IMR-90 (cell line): ENCODE measurements at regions not wholly inside any gene's neighbourhood (a gene's known extent, or its start where the extent isn't known, plus 50 kb on each side); places are given as distances from the start of the nearest gene placed in this dataset.

ENCODE experiments used
- ATAC-seq: fragments of 200-7000 bp; cut with Tn5 transposase; 2 replicates; pipeline ENCODE4 v1.9.1; 2020; ENCODE audit warnings: low read depth, mild to moderate bottlenecking, moderate library complexity
- BruUV-seq: library from RNA; stranded (reverse); fragments of 400-500 nt; replicated peaks from 2 replicates; lab custom pipeline; 2021; lab: Mats Ljungman, UMichigan
- CTCF ChIA-PET: fragments of 300-600 bp; formaldehyde crosslinking; extraction: SDS; loops from one replicate; lab custom pipeline; 2021; ENCODE audit warnings: antibody characterized with exemption; lab: Yijun Ruan, JAX
- POLR2A ChIA-PET: fragments of 300-600 bp; sonication (Branson Sonifier 250); formaldehyde crosslinking; loops from one replicate; lab custom pipeline; 2022; ENCODE audit warnings: antibody characterized with exemption; ENCODE audit not compliant: unreplicated experiment; lab: Charles Lee
- DNase-seq: peaks from one replicate; pipeline ENCODE4 v3.0.0; 2013
- H2AFZ ChIP-seq: replicated peaks from 2 replicates; pipeline ENCODE3; 2013; ENCODE audit warnings: low read length, mild to moderate bottlenecking; ENCODE audit not compliant: poor library complexity
- H2AK5ac ChIP-seq: 2 replicates; pipeline ENCODE4 v1.6.1; 2013; ENCODE audit warnings: low read depth, low read length, inconsistent platforms
- H2AK9ac ChIP-seq: replicated peaks from 2 replicates; pipeline ENCODE3; 2013; ENCODE audit warnings: mild to moderate bottlenecking, low read depth, low read length, moderate library complexity; ENCODE audit not compliant: poor library complexity
- H2BK120ac ChIP-seq: 2 replicates; pipeline ENCODE4 v1.6.1; 2013; ENCODE audit warnings: low read depth, low read length, inconsistent platforms
- H2BK15ac ChIP-seq: 3 replicates; pipeline ENCODE4 v1.6.1; 2013; ENCODE audit warnings: low read depth, low read length, inconsistent platforms
- H2BK20ac ChIP-seq: 2 replicates; pipeline ENCODE4 v1.6.1; 2013; ENCODE audit warnings: low read depth, mild to moderate bottlenecking, inconsistent platforms, low read length, moderate library complexity
- H2BK5ac ChIP-seq: 2 replicates; pipeline ENCODE4 v1.6.1; 2013; ENCODE audit warnings: mild to moderate bottlenecking, low read depth, low read length, inconsistent platforms; ENCODE audit not compliant: poor library complexity, severe bottlenecking
- H3K14ac ChIP-seq: replicated peaks from 2 replicates; pipeline ENCODE4 v1.6.1; 2013; ENCODE audit warnings: low read depth, low read length, inconsistent platforms
- H3K18ac ChIP-seq: 2 replicates; pipeline ENCODE4 v1.6.1; 2013; ENCODE audit warnings: low read depth, low read length, control low read depth
- H3K23ac ChIP-seq: 2 replicates; pipeline ENCODE4 v1.6.1; 2013; ENCODE audit warnings: low read depth, low read length, inconsistent platforms
- H3K27ac ChIP-seq: 2 replicates; pipeline ENCODE4 v1.5.1; 2013; ENCODE audit warnings: mild to moderate bottlenecking, control low read depth, low read length; ENCODE audit not compliant: insufficient read depth
- H3K27me3 ChIP-seq: 2 replicates; pipeline ENCODE4 v1.6.1; 2013; ENCODE audit warnings: low read length; ENCODE audit not compliant: control insufficient read depth, insufficient read depth
- H3K36me3 ChIP-seq: 2 replicates; pipeline ENCODE4 v1.6.1; 2013; ENCODE audit warnings: low read length, mixed read lengths; ENCODE audit not compliant: control insufficient read depth, insufficient read depth
- H3K4ac ChIP-seq: 2 replicates; pipeline ENCODE4 v1.6.1; 2013; ENCODE audit warnings: low read depth, low read length, inconsistent platforms
- H3K4me1 ChIP-seq: 2 replicates; pipeline ENCODE4 v1.6.1; 2013; ENCODE audit warnings: low read length, mixed read lengths; ENCODE audit not compliant: control insufficient read depth, insufficient read depth
- H3K4me2 ChIP-seq: 2 replicates; pipeline ENCODE4 v1.6.1; 2013; ENCODE audit warnings: low read depth, mild to moderate bottlenecking, control low read depth, low read length, moderate library complexity
- H3K4me3 ChIP-seq: 2 replicates; pipeline ENCODE4 v1.5.1; 2013; ENCODE audit warnings: low read depth, mild to moderate bottlenecking, control low read depth, low read length, moderate library complexity; ENCODE audit not compliant: insufficient read depth
- H3K56ac ChIP-seq: 2 replicates; pipeline ENCODE4 v1.6.1; 2013; ENCODE audit warnings: low read length, inconsistent platforms; ENCODE audit not compliant: insufficient read depth; ENCODE audit errors: extremely low read depth
- H3K79me1 ChIP-seq, 2 experiments: 2 replicates each; pipeline ENCODE4 v1.6.1; 2013; ENCODE audit warnings: low read length in 2 of 2, inconsistent platforms in 1 of 2, low read depth in 1 of 2
- H3K9ac ChIP-seq: 2 replicates; pipeline ENCODE4 v1.6.1; 2013; ENCODE audit warnings: low read depth, low read length, control low read depth
- H3K9me1 ChIP-seq: 2 replicates; pipeline ENCODE4 v1.6.1; 2013; ENCODE audit warnings: low read length, inconsistent platforms; ENCODE audit not compliant: insufficient read depth
- H3K9me3 ChIP-seq: 2 replicates; pipeline ENCODE4 v1.6.1; 2013; ENCODE audit warnings: low read length; ENCODE audit not compliant: control insufficient read depth, insufficient read depth
- H4K20me1 ChIP-seq: 2 replicates; pipeline ENCODE4 v1.6.1; 2013; ENCODE audit warnings: low read length, inconsistent platforms; ENCODE audit not compliant: insufficient read depth
- H4K5ac ChIP-seq: 2 replicates; pipeline ENCODE4 v1.6.1; 2013; ENCODE audit warnings: mild to moderate bottlenecking, low read depth, low read length, control low read depth
- H4K8ac ChIP-seq, 2 experiments: 2 replicates each; pipeline ENCODE4 v1.6.1; 2013; ENCODE audit warnings: low read depth in 2 of 2, low read length in 2 of 2, control low read depth in 1 of 2, inconsistent platforms in 1 of 2
- H4K91ac ChIP-seq: 2 replicates; pipeline ENCODE4 v1.6.1; 2013; ENCODE audit warnings: low read depth, low read length, inconsistent platforms; ENCODE audit not compliant: insufficient read depth
- BHLHE40 ChIP-seq: fragments of 150-350 bp; IDR thresholded peaks from 2 replicates; pipeline ENCODE4 v1.6.1; 2016; ENCODE audit warnings: mild to moderate bottlenecking, low read depth, low read length
- CEBPB ChIP-seq: IDR thresholded peaks from 2 replicates; pipeline ENCODE4 v1.6.1; 2012; ENCODE audit warnings: low read depth, low read length, improper control_type of control experiment
- FOS ChIP-seq: fragments of 150-350 bp; IDR thresholded peaks from 2 replicates; pipeline ENCODE4 v1.6.1; 2016; ENCODE audit warnings: low read depth, low read length
- MAFK ChIP-seq: IDR thresholded peaks from 2 replicates; pipeline ENCODE4 v1.6.1; 2012; ENCODE audit warnings: low read depth, low read length, improper control_type of control experiment
- MAZ ChIP-seq: IDR thresholded peaks from 2 replicates; pipeline ENCODE4 v1.6.1; 2012; ENCODE audit warnings: low read depth, mild to moderate bottlenecking, low read length, improper control_type of control experiment, moderate library complexity, borderline replicate concordance
- MXI1 ChIP-seq: IDR thresholded peaks from 2 replicates; pipeline ENCODE4 v1.6.1; 2012; ENCODE audit warnings: low read depth, mild to moderate bottlenecking, low read length, moderate library complexity, borderline replicate concordance
- NFE2L2 ChIP-seq: fragments of 150-350 bp; IDR thresholded peaks from 2 replicates; pipeline ENCODE4 v1.6.1; 2016; ENCODE audit warnings: low read depth, mild to moderate bottlenecking, low read length
- RAD21 ChIP-seq: IDR thresholded peaks from 2 replicates; pipeline ENCODE4 v1.6.1; 2012; ENCODE audit warnings: low read length, improper control_type of control experiment
- RCOR1 ChIP-seq: IDR thresholded peaks from 2 replicates; pipeline ENCODE4 v1.6.1; 2012; ENCODE audit warnings: mild to moderate bottlenecking, low read length, improper control_type of control experiment; ENCODE audit not compliant: insufficient replicate concordance
- RFX5 ChIP-seq: IDR thresholded peaks from 2 replicates; pipeline ENCODE4 v1.8.0; 2012; ENCODE audit warnings: low read depth, mild to moderate bottlenecking, low read length, moderate library complexity
- SMC3 ChIP-seq: fragments of 150-350 bp; IDR thresholded peaks from 2 replicates; pipeline ENCODE4 v1.6.1; 2016; ENCODE audit warnings: low read depth, mild to moderate bottlenecking, antibody characterized with exemption, low read length, moderate library complexity
- USF2 ChIP-seq: fragments of 150-350 bp; IDR thresholded peaks from 2 replicates; pipeline ENCODE4 v1.6.1; 2017; ENCODE audit warnings: mild to moderate bottlenecking, antibody characterized with exemption, low read length, low read depth
- WGBS, 2 experiments: methylation state at CpG; one replicate each; pipeline versions ENCODE4 v1.1.5 to v1.1.7; 2013; ENCODE audit warnings: missing lambda C conversion rate in 2 of 2; ENCODE audit not compliant: insufficient read length in 1 of 2; ENCODE audit errors: extremely low coverage in 2 of 2; 5-methylcytosine and 5-hydroxymethylcytosine counted together
- dilution Hi-C: fragments of 300-500 bp; cut with HindIII; formaldehyde crosslinking; loops from one replicate; pipeline ENCODE4 v1.14.3; 2018; ENCODE audit warnings: low sequenced_read_pairs; ENCODE audit not compliant: unreplicated experiment
- in situ Hi-C: fragments of 300-500 bp; cut with MboI; formaldehyde crosslinking; loops from 3 replicates; pipeline ENCODE4 v1.14.3; 2019; ENCODE audit warnings: low sequenced_read_pairs, inconsistent platforms, mixed read lengths
- intact Hi-C: fragments of 100-400 bp; cut with micrococcal nuclease; formaldehyde crosslinking; loops from 2 replicates; pipeline ENCODE4 v1.10.0; 2022
- TF ChIP-seq, protein P1 (sequence below): fragments of 150-350 bp; IDR thresholded peaks from 2 replicates; pipeline ENCODE4 v1.6.1; 2016; ENCODE audit warnings: low read depth, mild to moderate bottlenecking, low read length, moderate library complexity, borderline replicate concordance
- TF ChIP-seq, protein P2 (sequence below): conservative IDR thresholded peaks from 2 replicates; pipeline ENCODE4 v1.5.1; 2012; ENCODE audit warnings: mild to moderate bottlenecking, low read depth, low read length, improper control_type of control experiment

DNA sequence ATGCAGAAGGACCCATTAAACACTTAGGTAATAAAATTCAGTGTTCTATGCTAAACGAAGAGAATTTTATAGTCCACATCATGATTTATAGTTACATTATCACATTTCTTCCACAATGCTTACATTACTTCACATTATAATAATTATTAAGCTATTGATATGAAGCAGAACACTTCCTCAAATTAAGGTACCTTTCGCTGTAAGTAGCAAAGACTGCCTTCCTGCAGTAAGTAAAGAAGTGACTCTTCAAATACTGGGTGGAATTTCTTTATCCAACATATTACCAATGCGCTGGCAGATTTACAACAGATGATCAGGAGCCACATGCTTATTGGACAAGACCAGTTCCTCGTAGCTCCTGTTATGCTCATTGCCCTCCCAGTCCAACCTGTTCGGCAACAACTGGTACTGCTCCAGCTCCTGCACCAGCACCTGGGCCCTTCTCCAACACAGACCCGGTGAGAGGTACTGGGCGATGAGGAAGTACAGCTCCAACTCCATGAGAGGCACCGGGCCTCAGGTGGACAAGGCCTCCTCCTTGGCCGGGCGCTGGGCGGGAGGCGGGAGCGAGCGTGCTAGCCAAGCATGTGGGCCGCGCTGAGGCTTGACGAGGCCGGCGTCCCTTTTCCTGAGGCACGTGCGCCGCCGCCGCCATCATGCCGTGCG lies 210.7 kb upstream of the ATP2B1 start:
- H4K91ac ChIP-seq: no peak overlapping the region
- H4K20me1 ChIP-seq: no peaks in the 10 kb centered on the region
- no peak overlapping the region for H2AK5ac ChIP-seq
- no peaks in the 10 kb centered on the region for H3K27me3 ChIP-seq
- H3K27ac ChIP-seq: no peak overlapping the region
- H3K18ac ChIP-seq: no peak overlapping the region
- no TSS peak for BruUV-seq
- no peak overlapping the region for H3K56ac ChIP-seq
- H3K9me3 ChIP-seq: no peaks in the 10 kb centered on the region
- no peak overlapping the region for H3K4ac ChIP-seq
- H3K79me1 ChIP-seq: no peaks in the 10 kb centered on the region
- TF ChIP-seq, protein P1, sequence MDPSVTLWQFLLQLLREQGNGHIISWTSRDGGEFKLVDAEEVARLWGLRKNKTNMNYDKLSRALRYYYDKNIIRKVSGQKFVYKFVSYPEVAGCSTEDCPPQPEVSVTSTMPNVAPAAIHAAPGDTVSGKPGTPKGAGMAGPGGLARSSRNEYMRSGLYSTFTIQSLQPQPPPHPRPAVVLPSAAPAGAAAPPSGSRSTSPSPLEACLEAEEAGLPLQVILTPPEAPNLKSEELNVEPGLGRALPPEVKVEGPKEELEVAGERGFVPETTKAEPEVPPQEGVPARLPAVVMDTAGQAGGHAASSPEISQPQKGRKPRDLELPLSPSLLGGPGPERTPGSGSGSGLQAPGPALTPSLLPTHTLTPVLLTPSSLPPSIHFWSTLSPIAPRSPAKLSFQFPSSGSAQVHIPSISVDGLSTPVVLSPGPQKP: no peak
- TF ChIP-seq CEBPB (no peak), RFX5 (no peak), MAFK (no peak), USF2 (no peak), NFE2L2 (no peak), MAZ (no peak), BHLHE40 (no peak), FOS (no peak), MXI1 (no peak), SMC3 (no peak), RAD21 (no peak), RCOR1 (no peak)
- TF ChIP-seq, protein P2, sequence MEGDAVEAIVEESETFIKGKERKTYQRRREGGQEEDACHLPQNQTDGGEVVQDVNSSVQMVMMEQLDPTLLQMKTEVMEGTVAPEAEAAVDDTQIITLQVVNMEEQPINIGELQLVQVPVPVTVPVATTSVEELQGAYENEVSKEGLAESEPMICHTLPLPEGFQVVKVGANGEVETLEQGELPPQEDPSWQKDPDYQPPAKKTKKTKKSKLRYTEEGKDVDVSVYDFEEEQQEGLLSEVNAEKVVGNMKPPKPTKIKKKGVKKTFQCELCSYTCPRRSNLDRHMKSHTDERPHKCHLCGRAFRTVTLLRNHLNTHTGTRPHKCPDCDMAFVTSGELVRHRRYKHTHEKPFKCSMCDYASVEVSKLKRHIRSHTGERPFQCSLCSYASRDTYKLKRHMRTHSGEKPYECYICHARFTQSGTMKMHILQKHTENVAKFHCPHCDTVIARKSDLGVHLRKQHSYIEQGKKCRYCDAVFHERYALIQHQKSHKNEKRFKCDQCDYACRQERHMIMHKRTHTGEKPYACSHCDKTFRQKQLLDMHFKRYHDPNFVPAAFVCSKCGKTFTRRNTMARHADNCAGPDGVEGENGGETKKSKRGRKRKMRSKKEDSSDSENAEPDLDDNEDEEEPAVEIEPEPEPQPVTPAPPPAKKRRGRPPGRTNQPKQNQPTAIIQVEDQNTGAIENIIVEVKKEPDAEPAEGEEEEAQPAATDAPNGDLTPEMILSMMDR: no peak
- H2AFZ ChIP-seq: peak overlapping the region; percentile 44
- no peak overlapping the region for H3K9ac ChIP-seq
- H4K5ac ChIP-seq: no peak overlapping the region
- WGBS, 2 experiments: 90% methylated on average over 2 of the region's 26 CpGs; no CpG with 5 or more reads in 1 of the 2 experiments
- no peak overlapping the region for H2BK5ac ChIP-seq
- H3K4me1 ChIP-seq: no peaks in the 10 kb centered on the region
- no peak overlapping the region for H3K23ac ChIP-seq
- intact Hi-C loops (no loop called here), in situ Hi-C loops (no loop called here), dilution Hi-C loops (no loop called here)
- H2BK20ac ChIP-seq: no peak overlapping the region
- no peak overlapping the region for H2BK15ac ChIP-seq
- H2BK120ac ChIP-seq: no peak overlapping the region
- H2AK9ac ChIP-seq: no peak overlapping the region
- H3K14ac ChIP-seq: no peak overlapping the region
- no peak overlapping the region for H3K4me2 ChIP-seq
- H4K8ac ChIP-seq: no peak overlapping the region
- no peaks in the 10 kb centered on the region for H3K9me1 ChIP-seq
- CTCF ChIA-PET: no interaction called here
- POLR2A ChIA-PET: no interaction called here
- DNase-seq: no peak
- H3K36me3 ChIP-seq: no peaks in the 10 kb centered on the region
- no peak for ATAC-seq
- H3K4me3 ChIP-seq: no peak overlapping the region
